ENCODE measurements at regions not wholly inside any gene's neighbourhood (a gene's known extent, or its start where the extent isn't known, plus 50 kb on each side); places are given as distances from the start of the nearest gene placed in this dataset.

DNA sequence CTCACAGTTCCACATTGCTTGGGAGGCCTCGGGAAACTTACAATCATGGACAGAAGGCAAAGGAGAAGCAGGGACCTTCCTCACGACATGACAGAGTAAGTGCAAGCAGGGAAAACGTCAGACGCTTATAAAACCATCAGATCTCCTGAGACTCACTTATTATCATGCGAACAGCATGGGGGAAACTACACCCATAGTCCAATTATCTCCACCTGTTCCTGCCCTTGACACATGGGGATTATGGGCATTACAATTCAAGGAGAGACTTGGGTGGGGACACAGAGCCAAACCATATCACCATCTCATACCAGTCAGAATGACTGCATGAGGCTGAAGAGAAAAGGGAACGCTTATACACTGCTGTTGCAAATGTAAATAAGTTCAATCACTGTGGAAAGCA, 1066.9 kb upstream of the PCDH7 start:
- no peak overlapping the region for H3K4me3 ChIP-seq (ENCODE audit: low read depth, low read length, poor library complexity, severe bottlenecking)
- H3K36me3 ChIP-seq (ENCODE audit: insufficient read depth, low read length) = no peaks in the 10 kb centered on the region
- no peak overlapping the region for H2AFZ ChIP-seq (ENCODE audit: low read length)
- no peak overlapping the region for H3K9ac ChIP-seq (ENCODE audit: low read length)
- no peaks in the 10 kb centered on the region for H3K79me2 ChIP-seq (ENCODE audit: insufficient read depth, low read length)
- no peaks in the 10 kb centered on the region for H3F3A ChIP-seq (ENCODE audit: insufficient read depth, low read length)
- TF ChIP-seq, protein P1, sequence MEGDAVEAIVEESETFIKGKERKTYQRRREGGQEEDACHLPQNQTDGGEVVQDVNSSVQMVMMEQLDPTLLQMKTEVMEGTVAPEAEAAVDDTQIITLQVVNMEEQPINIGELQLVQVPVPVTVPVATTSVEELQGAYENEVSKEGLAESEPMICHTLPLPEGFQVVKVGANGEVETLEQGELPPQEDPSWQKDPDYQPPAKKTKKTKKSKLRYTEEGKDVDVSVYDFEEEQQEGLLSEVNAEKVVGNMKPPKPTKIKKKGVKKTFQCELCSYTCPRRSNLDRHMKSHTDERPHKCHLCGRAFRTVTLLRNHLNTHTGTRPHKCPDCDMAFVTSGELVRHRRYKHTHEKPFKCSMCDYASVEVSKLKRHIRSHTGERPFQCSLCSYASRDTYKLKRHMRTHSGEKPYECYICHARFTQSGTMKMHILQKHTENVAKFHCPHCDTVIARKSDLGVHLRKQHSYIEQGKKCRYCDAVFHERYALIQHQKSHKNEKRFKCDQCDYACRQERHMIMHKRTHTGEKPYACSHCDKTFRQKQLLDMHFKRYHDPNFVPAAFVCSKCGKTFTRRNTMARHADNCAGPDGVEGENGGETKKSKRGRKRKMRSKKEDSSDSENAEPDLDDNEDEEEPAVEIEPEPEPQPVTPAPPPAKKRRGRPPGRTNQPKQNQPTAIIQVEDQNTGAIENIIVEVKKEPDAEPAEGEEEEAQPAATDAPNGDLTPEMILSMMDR (IDR thresholded peaks at IDR 0.05; ENCODE audit: low read length) = no peak
- TF ChIP-seq EZH2 (IDR thresholded peaks at IDR 0.05; ENCODE audit: borderline replicate concordance, low read length) = no peak
- H3K27me3 ChIP-seq (ENCODE audit: insufficient read depth, low read length) = no peaks in the 10 kb centered on the region
- no peak overlapping the region for H3K4me2 ChIP-seq (ENCODE audit: low read length)
- no peaks in the 10 kb centered on the region for H3K9me2 ChIP-seq (ENCODE audit: low read depth, low read length)
- no peak overlapping the region for H3K27ac ChIP-seq (ENCODE audit: low read depth, low read length, poor library complexity, severe bottlenecking)
- no peaks in the 10 kb centered on the region for H3K4me1 ChIP-seq (ENCODE audit: insufficient read depth, low read length, severe bottlenecking)
- H4K20me1 ChIP-seq (ENCODE audit: insufficient read depth, low read length) = no peaks in the 10 kb centered on the region
- H3K9me3 ChIP-seq (ENCODE audit: low read length) = no peaks in the 10 kb centered on the region

DNA sequence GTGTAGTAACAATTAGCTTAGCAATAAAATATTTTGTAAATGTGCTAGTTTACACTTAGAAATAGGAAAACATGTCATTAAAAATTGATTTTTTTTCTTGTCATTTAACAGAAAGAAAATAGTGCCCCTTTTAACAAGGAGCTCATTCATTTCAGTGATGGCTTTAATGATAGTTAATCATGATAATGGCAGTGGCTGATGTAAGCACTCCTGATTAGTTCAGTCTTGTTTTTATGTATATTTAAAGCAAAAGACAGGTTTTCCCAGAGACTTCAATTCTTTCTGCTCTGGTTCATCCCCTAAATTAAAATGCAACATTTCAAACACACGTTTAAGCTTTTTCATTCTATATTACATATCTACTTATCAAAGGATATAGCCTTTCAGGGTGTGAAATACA, 1039.5 kb upstream of the PCDH7 start:
- no peak for TF ChIP-seq EZH2 (IDR thresholded peaks at IDR 0.05; ENCODE audit: borderline replicate concordance, low read length)
- TF ChIP-seq, protein P1 (IDR thresholded peaks at IDR 0.05; ENCODE audit: low read length) = no peak
- H2AFZ ChIP-seq (ENCODE audit: low read length) = no peak overlapping the region

DNA sequence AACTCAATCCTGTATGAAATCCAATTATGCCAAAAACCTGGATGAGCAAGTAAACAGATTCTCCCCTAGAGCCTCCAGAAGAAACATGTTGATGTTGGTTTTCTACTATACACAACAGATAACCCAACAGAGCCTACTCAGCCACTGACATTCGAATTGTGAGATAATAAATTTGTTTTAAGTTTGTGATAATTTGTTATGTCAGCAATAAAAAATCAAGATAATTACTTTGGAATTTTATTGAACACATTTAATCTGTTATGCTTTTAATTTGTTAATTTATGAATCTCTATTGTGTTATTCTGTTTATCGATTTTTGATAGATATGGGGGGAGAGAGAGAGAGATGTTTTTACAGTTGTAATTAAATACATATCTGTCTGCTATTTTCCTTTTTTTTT, 1016.1 kb upstream of the PCDH7 start:
- Histone ChIP-seq H3K27ac (ENCODE audit: low read depth, low read length, poor library complexity, severe bottlenecking) (no peak overlapping the region), H3K4me3 (ENCODE audit: low read depth, low read length, poor library complexity, severe bottlenecking) (no peak overlapping the region), H3K9ac (ENCODE audit: low read length) (no peak overlapping the region), H3K4me1 (ENCODE audit: insufficient read depth, low read length, severe bottlenecking) (no peaks in the 10 kb centered on the region), H4K20me1 (ENCODE audit: insufficient read depth, low read length) (no peaks in the 10 kb centered on the region), H2AFZ (ENCODE audit: low read length) (no peak overlapping the region), H3F3A (ENCODE audit: insufficient read depth, low read length) (no peaks in the 10 kb centered on the region), H3K9me2 (ENCODE audit: low read depth, low read length) (no peaks in the 10 kb centered on the region), H3K9me3 (ENCODE audit: low read length) (no peaks in the 10 kb centered on the region), H3K4me2 (ENCODE audit: low read length) (no peak overlapping the region), H3K79me2 (ENCODE audit: insufficient read depth, low read length) (no peaks in the 10 kb centered on the region), H3K36me3 (ENCODE audit: insufficient read depth, low read length) (no peaks in the 10 kb centered on the region), H3K27me3 (ENCODE audit: insufficient read depth, low read length) (no peaks in the 10 kb centered on the region)
- TF ChIP-seq, protein P1 (IDR thresholded peaks at IDR 0.05; ENCODE audit: low read length) = no peak
- TF ChIP-seq EZH2 (IDR thresholded peaks at IDR 0.05; ENCODE audit: borderline replicate concordance, low read length) = no peak

More for the DNA sequence above, 1039.5 kb upstream of the PCDH7 start:
- Histone ChIP-seq H3K4me3 (ENCODE audit: low read depth, low read length, poor library complexity, severe bottlenecking) (no peak overlapping the region), H3K9me2 (ENCODE audit: low read depth, low read length) (no peaks in the 10 kb centered on the region), H3K36me3 (ENCODE audit: insufficient read depth, low read length) (no peaks in the 10 kb centered on the region), H3K79me2 (ENCODE audit: insufficient read depth, low read length) (no peaks in the 10 kb centered on the region), H3K4me2 (ENCODE audit: low read length) (no peak overlapping the region), H3K27me3 (ENCODE audit: insufficient read depth, low read length) (no peaks in the 10 kb centered on the region), H3K9me3 (ENCODE audit: low read length) (no peaks in the 10 kb centered on the region), H3K27ac (ENCODE audit: low read depth, low read length, poor library complexity, severe bottlenecking) (no peak overlapping the region), H3F3A (ENCODE audit: insufficient read depth, low read length) (no peaks in the 10 kb centered on the region), H3K4me1 (ENCODE audit: insufficient read depth, low read length, severe bottlenecking) (no peaks in the 10 kb centered on the region), H3K9ac (ENCODE audit: low read length) (no peak overlapping the region), H4K20me1 (ENCODE audit: insufficient read depth, low read length) (no peaks in the 10 kb centered on the region)
